IPS-20b (cell line): ENCODE measurements at regions not wholly inside any gene's neighbourhood (a gene's known extent, or its start where the extent isn't known, plus 50 kb on each side); places are given as distances from the start of the nearest gene placed in this dataset.

Experiments used
- H3K27ac ChIP-seq: one replicate; pipeline ENCODE4 v1.5.1; 2013; ENCODE audit warnings: low read length
- H3K27me3 ChIP-seq: 2 replicates; pipeline ENCODE4 v1.6.1; 2013; ENCODE audit warnings: mild to moderate bottlenecking, low read length, inconsistent platforms; ENCODE audit not compliant: insufficient read depth
- H3K36me3 ChIP-seq: 2 replicates; pipeline ENCODE4 v1.6.1; 2013; ENCODE audit warnings: low read depth, mild to moderate bottlenecking, inconsistent platforms, low read length, moderate library complexity; ENCODE audit not compliant: insufficient read depth
- H3K4me1 ChIP-seq: 2 replicates; pipeline ENCODE4 v1.6.1; 2013; ENCODE audit warnings: mild to moderate bottlenecking, control low read depth, inconsistent platforms, low read length, moderate library complexity; ENCODE audit not compliant: insufficient read depth
- H3K4me3 ChIP-seq: 2 replicates; pipeline ENCODE4 v1.5.1; 2013; ENCODE audit warnings: mild to moderate bottlenecking, low read length, inconsistent platforms
- H3K9ac ChIP-seq: 2 replicates; pipeline ENCODE4 v1.6.1; 2013; ENCODE audit warnings: low read depth, mild to moderate bottlenecking, inconsistent platforms, low read length, moderate library complexity
- H3K9me3 ChIP-seq: 2 replicates; pipeline ENCODE4 v1.6.1; 2013; ENCODE audit warnings: mild to moderate bottlenecking, low read depth, low read length, inconsistent platforms; ENCODE audit not compliant: insufficient read depth

- H3K36me3 ChIP-seq, result no peaks in the 10 kb centered on the region
- no peaks in the 10 kb centered on the region for H3K4me1 ChIP-seq
- H3K4me3 ChIP-seq, result no peak overlapping the region
- 0 out of 2 replicates have a peak, but pooled peaks cover 4% of the 10 kb centered on the region for H3K9me3 ChIP-seq
- H3K9ac ChIP-seq, result no peak overlapping the region
- no peaks in the 10 kb centered on the region for H3K27me3 ChIP-seq
- H3K27ac ChIP-seq, result no peak overlapping the region
Observed at GRCh38 chr10:28733245-28733644, 55.9 kb downstream of the BAMBI start.

- Histone ChIP-seq H3K9me3 (0 out of 2 replicates have a peak, but pooled peaks cover 4% of the 10 kb centered on the region), H3K27ac (no peak overlapping the region), H3K4me1 (no peaks in the 10 kb centered on the region), H3K27me3 (no peaks in the 10 kb centered on the region), H3K36me3 (no peaks in the 10 kb centered on the region), H3K4me3 (no peak overlapping the region), H3K9ac (no peak overlapping the region)
Observed at GRCh38 chr10:28733647-28734046, 56.3 kb downstream of the BAMBI start.

- no peaks in the 10 kb centered on the region for H3K4me1 ChIP-seq
- no peak overlapping the region for H3K27ac ChIP-seq
- H3K36me3 ChIP-seq, result no peaks in the 10 kb centered on the region
- H3K27me3 ChIP-seq, result no peaks in the 10 kb centered on the region
- no peak overlapping the region for H3K4me3 ChIP-seq
- no peak overlapping the region for H3K9ac ChIP-seq
- 0 out of 2 replicates have a peak, but pooled peaks cover 4% of the 10 kb centered on the region for H3K9me3 ChIP-seq
Observed at GRCh38 chr10:28734938-28735759, 57.8 kb downstream of the BAMBI start.

GRCh38 chr10:28737096-28737495 is 59.8 kb downstream of the BAMBI start:
- Histone ChIP-seq H3K36me3 (no peaks in the 10 kb centered on the region), H3K4me1 (no peaks in the 10 kb centered on the region), H3K9me3 (0 out of 2 replicates have a peak, but pooled peaks cover 4% of the 10 kb centered on the region), H3K4me3 (no peak overlapping the region), H3K27me3 (no peaks in the 10 kb centered on the region), H3K27ac (no peak overlapping the region), H3K9ac (no peak overlapping the region)

- Histone ChIP-seq H3K9ac (no peak overlapping the region), H3K27ac (no peak overlapping the region), H3K9me3 (0 out of 2 replicates have a peak, but pooled peaks cover 4% of the 10 kb centered on the region), H3K36me3 (no peaks in the 10 kb centered on the region), H3K4me3 (no peak overlapping the region), H3K27me3 (no peaks in the 10 kb centered on the region), H3K4me1 (no peaks in the 10 kb centered on the region)
Observed at GRCh38 chr10:28738200-28738599, 60.9 kb downstream of the BAMBI start.

GRCh38 chr10:28743576-28743975 is 66.3 kb downstream of the BAMBI start:
- peaks cover 5% of the 10 kb centered on the region; the same call in 1 of the 2 replicates for H3K4me1 ChIP-seq

GRCh38 chr10:28744069-28744768 is 66.9 kb downstream of the BAMBI start:
- no peak overlapping the region for H3K9ac ChIP-seq
- peaks cover 5% of the 10 kb centered on the region; the same call in 1 of the 2 replicates for H3K4me1 ChIP-seq
- H3K27ac ChIP-seq, result no peak overlapping the region
- no peaks in the 10 kb centered on the region for H3K27me3 ChIP-seq
- H3K36me3 ChIP-seq, result no peaks in the 10 kb centered on the region
- H3K4me3 ChIP-seq, result no peak overlapping the region
- no peaks in the 10 kb centered on the region; the same call in none of the 2 replicates for H3K9me3 ChIP-seq

More at GRCh38 chr10:28743576-28743975, 66.3 kb downstream of the BAMBI start:
- no peaks in the 10 kb centered on the region; the same call in none of the 2 replicates for H3K9me3 ChIP-seq
- H3K36me3 ChIP-seq, result no peaks in the 10 kb centered on the region
- no peaks in the 10 kb centered on the region for H3K27me3 ChIP-seq
- no peak overlapping the region for H3K4me3 ChIP-seq
- no peak overlapping the region for H3K27ac ChIP-seq
- no peak overlapping the region for H3K9ac ChIP-seq

- no peak overlapping the region for H3K27ac ChIP-seq
- no peaks in the 10 kb centered on the region for H3K27me3 ChIP-seq
- H3K9ac ChIP-seq, result no peak overlapping the region
- no peaks in the 10 kb centered on the region for H3K36me3 ChIP-seq
- H3K4me3 ChIP-seq, result no peak overlapping the region
- H3K9me3 ChIP-seq, result no peaks in the 10 kb centered on the region
- 0 out of 2 replicates have a peak, but pooled peaks cover 3% of the 10 kb centered on the region for H3K4me1 ChIP-seq
Observed at GRCh38 chr10:28754930-28755718, 77.8 kb downstream of the BAMBI start.

GRCh38 chr10:28761084-28761846 is 83.9 kb downstream of the BAMBI start:
- no peak overlapping the region for H3K4me3 ChIP-seq
- no peaks in the 10 kb centered on the region for H3K36me3 ChIP-seq
- H3K9me3 ChIP-seq, result no peaks in the 10 kb centered on the region
- H3K27me3 ChIP-seq, result no peaks in the 10 kb centered on the region
- H3K9ac ChIP-seq, result peak overlapping the region; percentile 58; the same call in 1 of the 2 replicates
- peaks cover 22% of the 10 kb centered on the region; the same call in 1 of the 2 replicates for H3K4me1 ChIP-seq
- peak overlapping the region; percentile 3 for H3K27ac ChIP-seq

GRCh38 chr10:28763471-28764170 is 86.3 kb downstream of the BAMBI start:
- no peaks in the 10 kb centered on the region for H3K27me3 ChIP-seq
- H3K4me3 ChIP-seq, result no peak overlapping the region
- no peak overlapping the region for H3K9ac ChIP-seq

More at GRCh38 chr10:28763471-28764170, 86.3 kb downstream of the BAMBI start:
- H3K9me3 ChIP-seq, result no peaks in the 10 kb centered on the region
- no peaks in the 10 kb centered on the region for H3K36me3 ChIP-seq
- no peak overlapping the region for H3K27ac ChIP-seq
- H3K4me1 ChIP-seq, result peaks cover 22% of the 10 kb centered on the region; the same call in 1 of the 2 replicates
